ENCODE measurements at regions not wholly inside any gene's neighbourhood (a gene's known extent, or its start where the extent isn't known, plus 50 kb on each side); places are given as distances from the start of the nearest gene placed in this dataset.

GRCh38 chr17:6248061-6248460, 177.9 kb downstream of the WSCD1 start:
- Histone ChIP-seq H3K4me1 (no peaks in the 10 kb centered on the region), H3K4me3 (no peak overlapping the region), H3K27me3 (peaks cover 0 to 17% (median 6%) of the 10 kb centered on the region in 7 donors), H3K9me3 (no peaks in the 10 kb centered on the region), H3K27ac (no peak overlapping the region), H3K36me3 (no peaks in the 10 kb centered on the region)
- ATAC-seq (no peak), DNase-seq (no peak)
- intact Hi-C loops (cut with DNase I) = loop anchor here in 1 of 10 donors (10.0 kb wide), 1 partner anchor 63 kb away; no protein-coding TSS in a partner anchor
- no peak for TF ChIP-seq CTCF (IDR thresholded peaks at IDR 0.05)
- 82 to 84% methylated on average over 4 of the region's 4 CpGs for WGBS, 2 donors

GRCh38 chr17:6245301-6246177, 175.4 kb downstream of the WSCD1 start:
- no peak overlapping the region for H3K27ac ChIP-seq
- no peaks in the 10 kb centered on the region for H3K9me3 ChIP-seq
- intact Hi-C loops (cut with DNase I) = loop anchor here in 1 of 10 donors (10.0 kb wide), 1 partner anchor 61 kb away; no protein-coding TSS in a partner anchor
- DNase-seq = no peak
- H3K4me3 ChIP-seq = no peak overlapping the region
- H3K27me3 ChIP-seq = peaks cover 0 to 27% (median 11%) of the 10 kb centered on the region in 7 donors
- no peak for ATAC-seq
- H3K36me3 ChIP-seq = no peaks in the 10 kb centered on the region
- no peaks in the 10 kb centered on the region for H3K4me1 ChIP-seq
- 68 to 70% methylated on average over 8 of the region's 8 CpGs for WGBS, 2 donors
- no peak for TF ChIP-seq CTCF (IDR thresholded peaks at IDR 0.05)

GRCh38 chr17:6244796-6245195, 174.6 kb downstream of the WSCD1 start:
- Histone ChIP-seq H3K27ac (no peak overlapping the region), H3K9me3 (no peaks in the 10 kb centered on the region), H3K36me3 (no peaks in the 10 kb centered on the region), H3K27me3 (peaks cover 0 to 27% (median 9%) of the 10 kb centered on the region in 7 donors), H3K4me1 (no peaks in the 10 kb centered on the region), H3K4me3 (no peak overlapping the region)
- DNase-seq = no peak
- intact Hi-C loops (cut with DNase I) = loop anchor here in 1 of 10 donors (10.0 kb wide), 1 partner anchor 60 kb away; no protein-coding TSS in a partner anchor
- TF ChIP-seq CTCF (IDR thresholded peaks at IDR 0.05) = no peak
- ATAC-seq = no peak
- WGBS, 2 donors = 62 to 65% methylated on average over 4 of the region's 4 CpGs

- intact Hi-C loops (cut with DNase I) = loop anchor here in 1 of 10 donors (10.0 kb wide), 1 partner anchor 59 kb away; no protein-coding TSS in a partner anchor
- Histone ChIP-seq H3K36me3 (no peaks in the 10 kb centered on the region), H3K4me3 (no peak overlapping the region), H3K4me1 (no peaks in the 10 kb centered on the region), H3K9me3 (no peaks in the 10 kb centered on the region), H3K27me3 (peaks cover 0 to 27% (median 9%) of the 10 kb centered on the region in 7 donors), H3K27ac (no peak overlapping the region)
- no peak for TF ChIP-seq CTCF (IDR thresholded peaks at IDR 0.05)
- WGBS, 2 donors = 52 to 59% methylated on average over 5 of the region's 5 CpGs
- no peak for ATAC-seq
- DNase-seq = no peak
Measured at GRCh38 chr17:6244253-6244652, 174.1 kb downstream of the WSCD1 start.

Data from heart right ventricle (tissue), 16 donors.